ENCODE measurements at regions not wholly inside any gene's neighbourhood (a gene's known extent, or its start where the extent isn't known, plus 50 kb on each side); places are given as distances from the start of the nearest gene placed in this dataset.
"Not testable (repeated sequence)": the region's sequence is repeated elsewhere in the genome, so short reads cannot be mapped to it uniquely, and the experiment has no call there.

GRCh38 chr7:112970771-112971170, 115.9 kb downstream of the GPR85 start:
- DNase-seq (ENCODE audit: insufficient read length) (no peak), FAIRE-seq (no peak)
- TF ChIP-seq POLR2AphosphoS5 (IDR thresholded peaks at IDR 0.05; ENCODE audit: low read depth, low read length), result no peak
- TF ChIP-seq POLR2A (IDR thresholded peaks at IDR 0.05; ENCODE audit: low read depth, low read length), result no peak
- no peak for TF ChIP-seq TAF1 (IDR thresholded peaks at IDR 0.05; ENCODE audit: borderline replicate concordance, low read depth, low read length)

GRCh38 chr7:112969946-112970345, 116.7 kb downstream of the GPR85 start:
- FAIRE-seq (no peak), DNase-seq (ENCODE audit: insufficient read length) (no peak)
- TF ChIP-seq TAF1 (IDR thresholded peaks at IDR 0.05; ENCODE audit: borderline replicate concordance, low read depth, low read length), result no peak
- no peak for TF ChIP-seq POLR2A (IDR thresholded peaks at IDR 0.05; ENCODE audit: low read depth, low read length)
- no peak for TF ChIP-seq POLR2AphosphoS5 (IDR thresholded peaks at IDR 0.05; ENCODE audit: low read depth, low read length)

DNA sequence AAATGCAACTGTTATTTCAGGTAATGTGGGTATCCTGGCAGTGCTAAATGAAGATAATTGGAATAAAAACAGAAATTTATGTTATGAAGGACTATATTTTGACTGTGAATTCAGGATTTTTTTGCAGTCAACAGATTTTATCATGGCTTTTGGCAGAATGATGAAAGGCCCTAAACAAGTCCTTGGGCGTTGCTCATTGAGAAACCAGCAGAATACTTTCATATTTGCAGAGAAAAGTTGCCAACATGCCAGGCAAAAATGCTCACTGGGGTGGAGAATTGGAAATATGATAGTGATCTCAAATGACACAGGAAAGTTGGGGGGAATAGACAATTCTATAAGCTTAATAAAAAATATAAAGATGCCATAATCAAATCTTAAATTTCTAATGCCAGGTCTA, 121.1 kb downstream of the GPR85 start:
- FAIRE-seq, result no peak
- no peak for TF ChIP-seq POLR2A (IDR thresholded peaks at IDR 0.05; ENCODE audit: low read depth, low read length)
- no peak for TF ChIP-seq TAF1 (IDR thresholded peaks at IDR 0.05; ENCODE audit: borderline replicate concordance, low read depth, low read length)
- TF ChIP-seq POLR2AphosphoS5 (IDR thresholded peaks at IDR 0.05; ENCODE audit: low read depth, low read length), result no peak
- no peak for DNase-seq (ENCODE audit: insufficient read length)

- FAIRE-seq, result no peak
- TF ChIP-seq POLR2AphosphoS5 (IDR thresholded peaks at IDR 0.05; ENCODE audit: low read depth, low read length), result no peak
- TF ChIP-seq POLR2A (IDR thresholded peaks at IDR 0.05; ENCODE audit: low read depth, low read length), result no peak
- no peak for TF ChIP-seq TAF1 (IDR thresholded peaks at IDR 0.05; ENCODE audit: borderline replicate concordance, low read depth, low read length)
- no peak for DNase-seq (ENCODE audit: insufficient read length)
Observed at GRCh38 chr7:112963634-112964033, 123.0 kb downstream of the GPR85 start.

- no peak for FAIRE-seq
- no peak for DNase-seq (ENCODE audit: insufficient read length)
- TF ChIP-seq POLR2AphosphoS5 (IDR thresholded peaks at IDR 0.05; ENCODE audit: low read depth, low read length) (no peak), POLR2A (IDR thresholded peaks at IDR 0.05; ENCODE audit: low read depth, low read length) (no peak), TAF1 (IDR thresholded peaks at IDR 0.05; ENCODE audit: borderline replicate concordance, low read depth, low read length) (no peak)
Observed at GRCh38 chr7:112962815-112963214, 123.8 kb downstream of the GPR85 start.

DNA sequence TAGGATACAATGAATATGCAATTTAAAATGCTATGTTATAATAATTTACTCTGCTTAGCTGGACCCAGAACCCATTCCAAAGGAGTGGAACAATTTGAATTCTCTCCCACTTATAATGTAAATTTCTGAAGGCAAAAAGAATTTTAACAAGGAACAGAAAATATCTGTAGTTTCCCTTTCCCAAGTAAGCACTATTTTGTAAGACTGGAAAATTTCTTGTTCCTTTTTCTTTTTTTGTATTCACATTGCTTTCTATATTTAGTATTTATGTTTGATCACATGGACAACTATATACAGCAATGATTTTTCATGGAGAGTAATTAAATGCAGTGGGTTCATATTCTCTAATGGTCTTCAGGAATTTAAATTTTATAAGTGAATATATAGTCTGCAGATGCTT, 127.4 kb downstream of the GPR85 start:
- DNase-seq (ENCODE audit: insufficient read length) (no peak), FAIRE-seq (no peak)
- TF ChIP-seq POLR2AphosphoS5 (IDR thresholded peaks at IDR 0.05; ENCODE audit: low read depth, low read length) (no peak), POLR2A (IDR thresholded peaks at IDR 0.05; ENCODE audit: low read depth, low read length) (no peak), TAF1 (IDR thresholded peaks at IDR 0.05; ENCODE audit: borderline replicate concordance, low read depth, low read length) (no peak)

GRCh38 chr7:112958775-112959174, 127.9 kb downstream of the GPR85 start:
- no peak for DNase-seq (ENCODE audit: insufficient read length)
- no peak for FAIRE-seq
- TF ChIP-seq POLR2A (IDR thresholded peaks at IDR 0.05; ENCODE audit: low read depth, low read length) (no peak), TAF1 (IDR thresholded peaks at IDR 0.05; ENCODE audit: borderline replicate concordance, low read depth, low read length) (no peak), POLR2AphosphoS5 (IDR thresholded peaks at IDR 0.05; ENCODE audit: low read depth, low read length) (no peak)

- no peak for FAIRE-seq
- no peak for DNase-seq (ENCODE audit: insufficient read length)
- TF ChIP-seq POLR2AphosphoS5 (IDR thresholded peaks at IDR 0.05; ENCODE audit: low read depth, low read length) (no peak), POLR2A (IDR thresholded peaks at IDR 0.05; ENCODE audit: low read depth, low read length) (no peak)
Observed at GRCh38 chr7:112957901-112958300, 128.7 kb downstream of the GPR85 start.

GRCh38 chr7:112953031-112953430, 133.6 kb downstream of the GPR85 start:
- not testable (repeated sequence) for DNase-seq (ENCODE audit: insufficient read length); FAIRE-seq

DNA sequence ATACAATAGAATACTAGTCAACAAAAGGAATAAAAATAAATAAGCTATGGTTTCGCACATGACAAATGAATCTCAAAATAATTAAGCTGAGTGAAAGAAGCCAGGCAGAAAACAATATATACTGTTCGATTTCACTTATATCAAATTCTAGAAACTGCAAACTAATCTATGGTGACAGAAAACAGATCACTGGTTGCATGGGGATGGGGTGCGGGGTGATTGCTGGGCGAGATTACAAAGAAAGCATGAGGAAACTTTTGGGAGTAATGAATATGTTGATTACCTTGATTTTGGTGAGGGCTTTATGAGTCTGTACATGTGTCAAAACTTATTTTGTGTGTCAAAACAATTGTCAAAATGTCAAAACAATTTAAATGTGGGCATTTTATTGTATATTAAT, 135.6 kb downstream of the GPR85 start:
- TF ChIP-seq POLR2AphosphoS5 (IDR thresholded peaks at IDR 0.05; ENCODE audit: low read depth, low read length), result no peak
- no peak for FAIRE-seq
- no peak for DNase-seq (ENCODE audit: insufficient read length)

DNA sequence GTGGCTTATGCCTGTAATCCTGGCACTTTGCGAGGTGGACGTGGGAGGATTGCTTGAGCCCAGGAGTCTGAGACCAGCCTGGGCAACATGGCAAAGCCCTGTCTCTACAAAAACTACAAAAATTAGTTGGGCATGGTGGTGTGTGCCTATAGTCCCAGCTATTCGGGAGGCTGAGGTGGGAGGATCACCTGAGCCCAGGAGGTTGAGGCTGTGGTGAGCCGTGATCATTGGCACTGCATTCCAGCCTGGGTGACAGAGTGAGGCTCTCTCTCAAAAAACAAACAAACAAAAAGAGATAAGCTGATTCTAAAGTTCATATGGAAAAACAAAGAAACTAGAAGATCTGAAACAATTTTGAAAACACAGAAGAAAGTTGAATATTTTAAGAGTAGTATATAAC, 136.9 kb downstream of the GPR85 start:
- FAIRE-seq; DNase-seq (ENCODE audit: insufficient read length): not testable (repeated sequence)

DNA sequence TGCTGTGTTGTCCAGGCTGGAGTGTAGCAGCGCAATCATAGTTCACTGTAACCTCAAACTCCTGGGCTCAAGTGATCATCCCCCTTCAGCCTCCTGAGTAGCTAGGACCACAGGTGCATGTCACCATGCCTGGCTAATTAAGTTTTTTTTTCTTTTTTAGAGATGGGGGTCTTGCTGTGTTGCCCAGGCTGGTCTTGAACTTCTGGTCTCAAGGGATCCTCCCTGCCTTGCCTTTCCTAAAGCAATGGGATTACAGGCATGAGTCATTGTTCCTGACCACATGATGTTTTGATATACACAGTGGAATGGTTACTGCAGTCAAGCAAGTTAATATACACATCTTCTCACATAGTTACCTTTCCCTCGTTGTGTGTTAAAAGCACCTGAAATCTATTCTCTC, 140.3 kb downstream of the GPR85 start:
- TF ChIP-seq POLR2AphosphoS5 (IDR thresholded peaks at IDR 0.05; ENCODE audit: low read depth, low read length) (no peak), POLR2A (IDR thresholded peaks at IDR 0.05; ENCODE audit: low read depth, low read length) (no peak), TAF1 (IDR thresholded peaks at IDR 0.05; ENCODE audit: borderline replicate concordance, low read depth, low read length) (no peak)
- DNase-seq (ENCODE audit: insufficient read length) (no peak), FAIRE-seq (no peak)

DNA sequence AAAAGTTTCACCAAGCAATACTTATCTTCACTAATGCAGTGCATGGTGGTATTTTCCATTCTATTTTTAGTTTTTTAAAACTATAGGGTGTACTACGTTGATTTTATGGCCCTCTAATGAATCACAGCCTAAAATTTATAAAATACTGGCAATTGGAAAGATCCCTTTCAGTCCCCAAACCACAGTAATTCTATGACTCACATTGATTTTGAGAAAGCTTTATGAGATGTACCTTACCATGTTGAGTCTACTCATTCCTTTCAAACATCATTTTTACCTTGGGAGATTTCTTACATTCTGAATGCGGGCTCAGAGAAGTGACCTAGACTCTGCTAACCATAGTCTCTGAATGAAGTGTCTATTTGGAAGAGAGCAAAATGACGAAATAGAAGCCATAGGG, 141.6 kb downstream of the GPR85 start:
- DNase-seq (ENCODE audit: insufficient read length) (no peak), FAIRE-seq (no peak)
- TF ChIP-seq POLR2AphosphoS5 (IDR thresholded peaks at IDR 0.05; ENCODE audit: low read depth, low read length) (no peak), POLR2A (IDR thresholded peaks at IDR 0.05; ENCODE audit: low read depth, low read length) (no peak), TAF1 (IDR thresholded peaks at IDR 0.05; ENCODE audit: borderline replicate concordance, low read depth, low read length) (no peak)

DNA sequence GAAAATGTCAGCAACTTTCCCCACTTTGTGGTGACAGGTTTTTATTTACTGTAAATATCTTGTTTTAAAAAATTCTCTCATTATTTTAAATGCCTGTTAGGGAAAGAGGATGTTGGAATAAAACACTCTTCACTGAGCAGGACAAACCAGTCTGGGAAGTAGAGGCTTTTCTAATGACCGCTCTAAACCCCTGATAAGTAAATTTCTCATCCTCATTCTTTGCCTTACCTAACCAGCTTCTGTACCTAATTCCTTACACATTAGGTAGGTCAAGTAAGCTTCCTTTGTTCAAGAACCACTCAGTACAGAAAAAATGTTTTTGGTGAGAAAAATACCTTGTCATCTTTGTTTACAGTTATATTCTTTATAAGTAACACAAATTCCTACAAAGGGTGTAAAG, 143.6 kb downstream of the GPR85 start:
- TF ChIP-seq TAF1 (IDR thresholded peaks at IDR 0.05; ENCODE audit: borderline replicate concordance, low read depth, low read length) (no peak), POLR2A (IDR thresholded peaks at IDR 0.05; ENCODE audit: low read depth, low read length) (no peak), POLR2AphosphoS5 (IDR thresholded peaks at IDR 0.05; ENCODE audit: low read depth, low read length) (no peak)
- no peak for FAIRE-seq
- DNase-seq (ENCODE audit: insufficient read length), result no peak

DNA sequence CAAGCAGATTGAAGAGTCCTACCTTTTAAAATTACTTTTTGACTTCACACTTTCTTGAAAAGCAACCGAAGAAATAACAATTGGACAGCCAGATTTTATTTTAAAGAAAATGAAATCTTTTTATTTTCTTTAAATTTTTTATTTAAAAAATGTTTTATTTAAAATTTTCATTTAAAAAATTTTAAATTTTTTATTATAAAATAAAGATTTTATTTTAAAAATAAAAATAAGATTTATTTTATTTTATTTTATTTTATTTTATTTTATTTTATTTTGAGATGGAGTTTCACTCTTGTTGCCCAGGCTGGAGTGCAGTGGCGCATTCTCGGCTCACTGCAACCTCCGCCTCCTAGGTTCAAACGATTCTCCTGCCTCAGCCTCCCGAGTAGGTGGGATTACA, 144.5 kb downstream of the GPR85 start:
- not testable (repeated sequence) for FAIRE-seq; DNase-seq (ENCODE audit: insufficient read length)
